ENCODE measurements at regions not wholly inside any gene's neighbourhood (a gene's known extent, or its start where the extent isn't known, plus 50 kb on each side); places are given as distances from the start of the nearest gene placed in this dataset.

GRCh38 chr2:187935126-187935525 is 356.5 kb upstream of the GULP1 start:
- no peak for DNase-seq (ENCODE audit: low read depth)

- DNase-seq (ENCODE audit: low read depth): no peak
These were observed 355.4 kb upstream of the GULP1 start for GRCh38 chr2:187936228-187936627.

- no peak for DNase-seq (ENCODE audit: low read depth)
These were observed 352.5 kb upstream of the GULP1 start for GRCh38 chr2:187939180-187939579.

- DNase-seq (ENCODE audit: low read depth): no peak
These were observed 348.8 kb upstream of the GULP1 start for GRCh38 chr2:187942876-187943275.

- DNase-seq (ENCODE audit: low read depth): no peak
These were observed 347.8 kb upstream of the GULP1 start for GRCh38 chr2:187943772-187944369.

- no peak for DNase-seq (ENCODE audit: low read depth)
These were observed 341.8 kb upstream of the GULP1 start for GRCh38 chr2:187949859-187950258.

- no peak for DNase-seq (ENCODE audit: low read depth)
These were observed 340.0 kb upstream of the GULP1 start for GRCh38 chr2:187951470-187952218.

GRCh38 chr2:187956906-187957534 is 334.7 kb upstream of the GULP1 start:
- no peak for DNase-seq (ENCODE audit: low read depth)

- DNase-seq (ENCODE audit: low read depth): no peak
These were observed 331.9 kb upstream of the GULP1 start for GRCh38 chr2:187959821-187960220.

GRCh38 chr2:187962538-187962937 is 329.1 kb upstream of the GULP1 start:
- no peak for DNase-seq (ENCODE audit: low read depth)

- DNase-seq (ENCODE audit: low read depth): no peak
These were observed 326.9 kb upstream of the GULP1 start for GRCh38 chr2:187964746-187965145.

- DNase-seq (ENCODE audit: low read depth): no peak
These were observed 324.8 kb upstream of the GULP1 start for GRCh38 chr2:187966924-187967323.

GRCh38 chr2:187971893-187972292 is 319.8 kb upstream of the GULP1 start:
- DNase-seq (ENCODE audit: low read depth): no peak

- no peak for DNase-seq (ENCODE audit: low read depth)
These were observed 315.3 kb upstream of the GULP1 start for GRCh38 chr2:187976259-187976985.

- DNase-seq (ENCODE audit: low read depth): no peak
These were observed 314.7 kb upstream of the GULP1 start for GRCh38 chr2:187976986-187977333.

- no peak for DNase-seq (ENCODE audit: low read depth)
These were observed 313.3 kb upstream of the GULP1 start for GRCh38 chr2:187978356-187978755.

GRCh38 chr2:187982668-187983067 is 309.0 kb upstream of the GULP1 start:
- no peak for DNase-seq (ENCODE audit: low read depth)

- no peak for DNase-seq (ENCODE audit: low read depth)
These were observed 306.5 kb upstream of the GULP1 start for GRCh38 chr2:187985195-187985594.

- DNase-seq (ENCODE audit: low read depth): no peak
These were observed 305.8 kb upstream of the GULP1 start for GRCh38 chr2:187985923-187986322.

GRCh38 chr2:187986390-187987105 is 305.1 kb upstream of the GULP1 start:
- DNase-seq (ENCODE audit: low read depth): no peak

- no peak for DNase-seq (ENCODE audit: low read depth)
These were observed 303.3 kb upstream of the GULP1 start for GRCh38 chr2:187988348-187988747.

All from forelimb muscle (tissue), 1 donor.